Neural cell (in vitro differentiated cells): ENCODE measurements at regions not wholly inside any gene's neighbourhood (a gene's known extent, or its start where the extent isn't known, plus 50 kb on each side); places are given as distances from the start of the nearest gene placed in this dataset.

ENCODE experiments used
- EP300 ChIP-seq: fragments of 450-650 bp; conservative IDR thresholded peaks from 2 replicates; pipeline ENCODE4 v1.6.1; 2014; ENCODE audit warnings: antibody characterized with exemption, mild to moderate bottlenecking, moderate library complexity; ENCODE audit not compliant: poor library complexity, severe bottlenecking
- EZH2 ChIP-seq: fragments of 200-600, 300-800 bp; shearing (Covaris generic), sonication (generic); IDR thresholded peaks from 2 replicates; pipeline ENCODE4 v1.6.1; 2014; ENCODE audit warnings: antibody characterized with exemption, low read length, borderline replicate concordance, mild to moderate bottlenecking; ENCODE audit not compliant: insufficient read depth, poor library complexity, severe bottlenecking
- POLR2AphosphoS5 ChIP-seq: IDR thresholded peaks from 2 replicates; pipeline ENCODE4 v1.6.1; 2012
- RAD21 ChIP-seq: fragments of 450-650 bp; conservative IDR thresholded peaks from 2 replicates; pipeline ENCODE4 v1.6.1; 2014; ENCODE audit warnings: antibody characterized with exemption, mild to moderate bottlenecking, moderate library complexity
- REST ChIP-seq: IDR thresholded peaks from 2 replicates; pipeline ENCODE4 v1.6.1; 2012; ENCODE audit warnings: borderline replicate concordance
- SMC3 ChIP-seq: fragments of 450-650 bp; conservative IDR thresholded peaks from 2 replicates; pipeline ENCODE4 v1.6.1; 2014; ENCODE audit warnings: antibody characterized with exemption, mild to moderate bottlenecking, moderate library complexity; ENCODE audit not compliant: poor library complexity
- TAF1 ChIP-seq: IDR thresholded peaks from 2 replicates; pipeline ENCODE4 v1.6.1; 2012; ENCODE audit warnings: low read depth
- TF ChIP-seq, protein P1 (sequence below): fragments of 450-650 bp; IDR thresholded peaks from 2 replicates; pipeline ENCODE4 v1.5.1; 2014; ENCODE audit warnings: antibody characterized with exemption, mild to moderate bottlenecking, moderate library complexity; ENCODE audit not compliant: poor library complexity, severe bottlenecking

- TF ChIP-seq, protein P1, sequence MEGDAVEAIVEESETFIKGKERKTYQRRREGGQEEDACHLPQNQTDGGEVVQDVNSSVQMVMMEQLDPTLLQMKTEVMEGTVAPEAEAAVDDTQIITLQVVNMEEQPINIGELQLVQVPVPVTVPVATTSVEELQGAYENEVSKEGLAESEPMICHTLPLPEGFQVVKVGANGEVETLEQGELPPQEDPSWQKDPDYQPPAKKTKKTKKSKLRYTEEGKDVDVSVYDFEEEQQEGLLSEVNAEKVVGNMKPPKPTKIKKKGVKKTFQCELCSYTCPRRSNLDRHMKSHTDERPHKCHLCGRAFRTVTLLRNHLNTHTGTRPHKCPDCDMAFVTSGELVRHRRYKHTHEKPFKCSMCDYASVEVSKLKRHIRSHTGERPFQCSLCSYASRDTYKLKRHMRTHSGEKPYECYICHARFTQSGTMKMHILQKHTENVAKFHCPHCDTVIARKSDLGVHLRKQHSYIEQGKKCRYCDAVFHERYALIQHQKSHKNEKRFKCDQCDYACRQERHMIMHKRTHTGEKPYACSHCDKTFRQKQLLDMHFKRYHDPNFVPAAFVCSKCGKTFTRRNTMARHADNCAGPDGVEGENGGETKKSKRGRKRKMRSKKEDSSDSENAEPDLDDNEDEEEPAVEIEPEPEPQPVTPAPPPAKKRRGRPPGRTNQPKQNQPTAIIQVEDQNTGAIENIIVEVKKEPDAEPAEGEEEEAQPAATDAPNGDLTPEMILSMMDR = no peak
- no peak for TF ChIP-seq TAF1
- no peak for TF ChIP-seq RAD21
- no peak for TF ChIP-seq POLR2AphosphoS5
- TF ChIP-seq SMC3 = no peak
- no peak for TF ChIP-seq REST
- TF ChIP-seq EP300 = no peak
- no peak for TF ChIP-seq EZH2
Measured at GRCh38 chr21:36540700-36541099, 60.8 kb upstream of the CLDN14 start.
